Glutamatergic neuron (in vitro differentiated cells): ENCODE measurements at regions not wholly inside any gene's neighbourhood (a gene's known extent, or its start where the extent isn't known, plus 50 kb on each side); places are given as distances from the start of the nearest gene placed in this dataset.

Experiments used
- DNase-seq: peaks from one replicate; pipeline ENCODE4 v3.0.0; 2022
- H3K27ac Mint-ChIP-seq: one replicate; pipeline ENCODE4 v1.8.0; 2020; ENCODE audit warnings: mild to moderate bottlenecking, mixed read lengths, inconsistent platforms; ENCODE audit not compliant: unreplicated experiment
- H3K27me3 Mint-ChIP-seq: one replicate; pipeline ENCODE4 v1.8.0; 2020; ENCODE audit warnings: mild to moderate bottlenecking, moderate library complexity, mixed read lengths, inconsistent platforms; ENCODE audit not compliant: unreplicated experiment
- H3K36me3 Mint-ChIP-seq: one replicate; pipeline ENCODE4 v1.8.0; 2020; ENCODE audit warnings: mild to moderate bottlenecking, mixed read lengths, inconsistent platforms; ENCODE audit not compliant: unreplicated experiment
- H3K4me1 Mint-ChIP-seq: one replicate; pipeline ENCODE4 v1.8.0; 2020; ENCODE audit warnings: mild to moderate bottlenecking, low read depth, mixed read lengths, inconsistent platforms; ENCODE audit not compliant: unreplicated experiment
- H3K4me3 Mint-ChIP-seq: one replicate; pipeline ENCODE4 v1.8.0; 2020; ENCODE audit warnings: mild to moderate bottlenecking, mixed read lengths, inconsistent platforms; ENCODE audit not compliant: unreplicated experiment
- H3K9me3 Mint-ChIP-seq: one replicate; pipeline ENCODE4 v1.8.0; 2020; ENCODE audit warnings: mild to moderate bottlenecking, moderate library complexity, mixed read lengths, inconsistent platforms; ENCODE audit not compliant: unreplicated experiment
- CTCF ChIP-seq: fragments of 200-600 bp; sonication (generic); IDR thresholded peaks from one replicate; pipeline ENCODE4 v1.5.0; 2021; ENCODE audit not compliant: partially characterized antibody, unreplicated experiment

DNA sequence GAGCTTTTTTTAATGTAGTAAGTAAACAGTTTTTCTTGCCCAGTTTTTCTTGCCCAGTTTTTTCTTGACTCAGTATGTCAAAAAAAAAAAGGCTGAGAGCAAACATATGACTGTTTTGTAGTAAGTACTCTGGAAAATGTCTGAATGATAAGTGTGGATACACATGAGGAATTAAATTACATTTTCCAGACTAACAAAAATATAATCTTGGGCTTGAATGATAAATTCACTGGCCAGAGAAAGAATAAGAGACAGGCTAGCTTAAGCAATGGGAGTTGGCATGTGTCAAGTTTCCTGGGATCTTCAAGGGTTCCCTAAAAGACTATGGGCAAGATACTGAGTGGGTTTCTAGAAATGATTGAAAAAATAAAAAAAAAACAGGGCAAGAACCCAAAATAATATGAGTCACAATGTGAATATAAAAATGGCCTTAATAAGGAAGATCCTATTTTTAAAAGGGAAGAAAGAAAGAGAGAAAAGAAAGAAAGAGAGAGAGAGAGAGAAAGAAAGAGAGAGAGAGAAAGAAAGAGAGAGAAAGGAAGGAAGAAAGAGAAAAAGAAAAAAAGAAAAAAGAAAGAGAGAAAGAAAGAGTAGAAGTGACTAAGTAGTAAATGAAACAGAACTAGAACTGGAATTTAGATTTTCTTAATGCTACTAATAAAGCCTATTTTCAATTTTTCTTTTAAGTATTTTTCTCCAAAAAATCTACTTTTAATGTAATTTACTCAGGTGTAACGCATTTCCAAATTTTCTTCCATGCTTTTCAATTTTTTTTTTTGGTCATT is 60.2 kb downstream of the TFPI2 start:
- peaks cover 3% of the 10 kb centered on the region for H3K4me1 Mint-ChIP-seq
- peaks cover 4% of the 10 kb centered on the region for H3K27me3 Mint-ChIP-seq
- DNase-seq = no peak
- no peaks in the 10 kb centered on the region for H3K36me3 Mint-ChIP-seq
- H3K9me3 Mint-ChIP-seq = no peaks in the 10 kb centered on the region
- no peak for TF ChIP-seq CTCF
- H3K27ac Mint-ChIP-seq = no peak overlapping the region
- no peak overlapping the region for H3K4me3 Mint-ChIP-seq

GRCh38 chr7:93828260-93828659 is 62.3 kb downstream of the TFPI2 start:
- peaks cover 3% of the 10 kb centered on the region for H3K4me1 Mint-ChIP-seq
- TF ChIP-seq CTCF = no peak
- no peak overlapping the region for H3K27ac Mint-ChIP-seq
- no peaks in the 10 kb centered on the region for H3K36me3 Mint-ChIP-seq
- no peaks in the 10 kb centered on the region for H3K9me3 Mint-ChIP-seq
- H3K27me3 Mint-ChIP-seq = peaks cover 4% of the 10 kb centered on the region
- H3K4me3 Mint-ChIP-seq = no peak overlapping the region
- no peak for DNase-seq

DNA sequence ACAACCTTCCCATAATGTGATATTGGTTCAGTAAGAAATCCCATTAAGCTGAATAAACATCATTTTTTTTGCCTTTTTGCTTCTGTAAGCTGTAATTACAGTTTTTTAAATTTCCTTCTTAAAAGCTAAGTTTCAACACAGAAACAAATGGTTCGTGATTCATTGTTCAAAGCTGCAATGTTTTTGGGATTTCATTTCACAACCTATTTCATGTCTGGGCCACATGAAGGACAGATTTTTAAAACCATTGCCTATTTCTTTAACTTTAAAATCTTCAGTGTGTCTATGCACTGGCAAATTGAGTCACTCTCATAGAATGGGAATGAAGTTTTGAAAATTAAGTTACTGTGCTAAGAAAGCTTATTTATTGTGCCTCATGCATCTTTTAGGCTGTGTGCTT is 66.9 kb downstream of the TFPI2 start:
- Mint-ChIP-seq H3K4me3 (no peak overlapping the region), H3K27me3 (peaks cover 4% of the 10 kb centered on the region), H3K36me3 (no peaks in the 10 kb centered on the region), H3K9me3 (no peaks in the 10 kb centered on the region), H3K4me1 (peaks cover 3% of the 10 kb centered on the region), H3K27ac (no peak overlapping the region)
- no peak for TF ChIP-seq CTCF
- DNase-seq = no peak

DNA sequence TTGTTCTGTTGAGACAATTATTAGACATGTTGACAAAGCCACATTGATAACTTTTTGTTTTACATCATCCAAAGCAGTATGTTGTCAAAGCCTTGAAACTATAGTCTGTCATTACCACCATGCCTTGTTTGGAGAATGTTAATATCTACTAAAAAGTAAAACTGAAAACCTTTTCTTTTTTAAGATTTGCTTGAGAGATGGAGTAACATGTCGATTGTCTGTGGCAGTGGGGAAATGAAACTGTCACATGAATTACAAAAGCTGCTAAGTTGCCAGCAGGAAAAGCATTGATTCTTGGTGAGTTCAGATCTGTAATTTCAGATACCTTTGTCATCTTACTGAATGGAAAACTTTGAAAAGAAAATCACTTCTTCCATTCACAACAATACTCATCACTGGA is 69.1 kb downstream of the TFPI2 start:
- TF ChIP-seq CTCF = no peak
- Mint-ChIP-seq H3K36me3 (no peaks in the 10 kb centered on the region), H3K4me1 (peaks cover 3% of the 10 kb centered on the region), H3K4me3 (no peak overlapping the region), H3K9me3 (no peaks in the 10 kb centered on the region), H3K27ac (no peak overlapping the region), H3K27me3 (peaks cover 2% of the 10 kb centered on the region)
- no peak for DNase-seq

- H3K4me3 Mint-ChIP-seq = no peak overlapping the region
- H3K9me3 Mint-ChIP-seq = no peaks in the 10 kb centered on the region
- no peak for TF ChIP-seq CTCF
- no peaks in the 10 kb centered on the region for H3K27me3 Mint-ChIP-seq
- DNase-seq = no peak
- no peaks in the 10 kb centered on the region for H3K36me3 Mint-ChIP-seq
- H3K27ac Mint-ChIP-seq = no peak overlapping the region
- no peaks in the 10 kb centered on the region for H3K4me1 Mint-ChIP-seq
Measured at GRCh38 chr7:93819699-93820098, 70.9 kb downstream of the TFPI2 start.
